NB4 (cell line): ENCODE measurements at regions not wholly inside any gene's neighbourhood (a gene's known extent, or its start where the extent isn't known, plus 50 kb on each side); places are given as distances from the start of the nearest gene placed in this dataset.

Source experiments
- MYC ChIP-seq: IDR thresholded peaks from 2 replicates; pipeline ENCODE4 v1.6.1; 2011; ENCODE audit warnings: low read depth, low read length
- TF ChIP-seq, protein P1 (sequence below): IDR thresholded peaks from one replicate; pipeline ENCODE4 v1.5.1; 2012; ENCODE audit warnings: low read depth, low read length

DNA sequence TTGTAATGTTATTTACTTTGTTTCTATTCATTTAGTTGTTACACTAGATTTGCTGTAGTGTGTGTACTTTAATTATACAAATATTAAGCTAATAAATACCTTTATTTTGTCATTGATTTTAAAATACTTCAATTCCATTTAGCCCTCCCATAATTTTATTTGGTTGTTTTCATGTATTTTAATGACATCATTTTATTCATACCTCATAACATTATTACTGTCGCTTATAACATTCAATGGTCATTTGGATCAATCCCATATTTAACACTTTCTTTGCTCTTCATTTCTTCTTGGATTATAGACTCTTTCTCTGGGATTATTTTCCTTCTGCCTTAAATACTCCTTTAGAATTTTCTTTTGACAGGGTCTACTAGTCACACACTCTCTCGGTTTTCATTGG, 86.6 kb upstream of the CAND1 start:
- TF ChIP-seq, protein P1, sequence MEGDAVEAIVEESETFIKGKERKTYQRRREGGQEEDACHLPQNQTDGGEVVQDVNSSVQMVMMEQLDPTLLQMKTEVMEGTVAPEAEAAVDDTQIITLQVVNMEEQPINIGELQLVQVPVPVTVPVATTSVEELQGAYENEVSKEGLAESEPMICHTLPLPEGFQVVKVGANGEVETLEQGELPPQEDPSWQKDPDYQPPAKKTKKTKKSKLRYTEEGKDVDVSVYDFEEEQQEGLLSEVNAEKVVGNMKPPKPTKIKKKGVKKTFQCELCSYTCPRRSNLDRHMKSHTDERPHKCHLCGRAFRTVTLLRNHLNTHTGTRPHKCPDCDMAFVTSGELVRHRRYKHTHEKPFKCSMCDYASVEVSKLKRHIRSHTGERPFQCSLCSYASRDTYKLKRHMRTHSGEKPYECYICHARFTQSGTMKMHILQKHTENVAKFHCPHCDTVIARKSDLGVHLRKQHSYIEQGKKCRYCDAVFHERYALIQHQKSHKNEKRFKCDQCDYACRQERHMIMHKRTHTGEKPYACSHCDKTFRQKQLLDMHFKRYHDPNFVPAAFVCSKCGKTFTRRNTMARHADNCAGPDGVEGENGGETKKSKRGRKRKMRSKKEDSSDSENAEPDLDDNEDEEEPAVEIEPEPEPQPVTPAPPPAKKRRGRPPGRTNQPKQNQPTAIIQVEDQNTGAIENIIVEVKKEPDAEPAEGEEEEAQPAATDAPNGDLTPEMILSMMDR: no peak
- no peak for TF ChIP-seq MYC
